ENCODE measurements at regions not wholly inside any gene's neighbourhood (a gene's known extent, or its start where the extent isn't known, plus 50 kb on each side); places are given as distances from the start of the nearest gene placed in this dataset.

DNA sequence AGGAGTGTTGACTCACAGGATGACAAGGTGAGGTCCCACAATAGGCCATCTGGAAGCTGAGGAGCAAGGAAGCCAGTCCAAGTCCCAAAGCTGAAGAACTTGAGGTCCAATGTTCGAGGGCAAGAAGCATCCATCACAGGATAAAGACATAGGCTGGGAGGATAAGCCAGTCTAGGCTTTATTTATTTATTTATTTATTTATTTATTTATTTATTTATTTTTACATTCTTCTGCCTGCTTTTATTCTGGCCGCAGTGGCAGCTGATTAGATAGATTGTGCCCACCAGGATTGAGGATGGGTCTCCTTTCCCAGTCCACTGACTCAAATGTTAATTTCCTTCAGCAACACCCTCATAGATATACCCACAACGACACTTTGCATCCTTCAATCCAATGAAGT, 472.2 kb upstream of the DPPA4 start:
- no peak for ATAC-seq
- H3K9me3 ChIP-seq, result no peaks in the 10 kb centered on the region
- H3K4me3 ChIP-seq, result no peak overlapping the region
- peaks cover 4% of the 10 kb centered on the region for H3K4me1 ChIP-seq
- TF ChIP-seq CTCF (IDR thresholded peaks at IDR 0.05), result no peak
- no peaks in the 10 kb centered on the region for H3K36me3 ChIP-seq
- intact Hi-C loops (cut with DNase I), result no loop called here
- H3K27me3 ChIP-seq, result no peaks in the 10 kb centered on the region
- H3K27ac ChIP-seq, result no peak overlapping the region
- DNase-seq, result no peak

- H3K4me1 ChIP-seq, result no peaks in the 10 kb centered on the region
- DNase-seq (no peak), ATAC-seq (no peak)
- no peaks in the 10 kb centered on the region for H3K36me3 ChIP-seq
- intact Hi-C loops (cut with DNase I), result no loop called here
- no peak overlapping the region for H3K27ac ChIP-seq
- no peaks in the 10 kb centered on the region for H3K9me3 ChIP-seq
- no peak for TF ChIP-seq CTCF (IDR thresholded peaks at IDR 0.05)
- no peak overlapping the region for H3K4me3 ChIP-seq
- no peaks in the 10 kb centered on the region for H3K27me3 ChIP-seq
Observed at GRCh38 chr3:109818081-109818480, 480.7 kb upstream of the DPPA4 start.

GRCh38 chr3:109819734-109820133, 482.4 kb upstream of the DPPA4 start:
- Histone ChIP-seq H3K9me3 (no peaks in the 10 kb centered on the region), H3K36me3 (no peaks in the 10 kb centered on the region), H3K27me3 (no peaks in the 10 kb centered on the region), H3K27ac (no peak overlapping the region), H3K4me3 (no peak overlapping the region), H3K4me1 (no peaks in the 10 kb centered on the region)
- ATAC-seq, result no peak
- no peak for TF ChIP-seq CTCF (IDR thresholded peaks at IDR 0.05)
- intact Hi-C loops (cut with DNase I), result no loop called here
- no peak for DNase-seq

- ATAC-seq, result no peak
- no peak for DNase-seq
- no peak overlapping the region for H3K27ac ChIP-seq
- no peaks in the 10 kb centered on the region for H3K9me3 ChIP-seq
- H3K36me3 ChIP-seq, result no peaks in the 10 kb centered on the region
- TF ChIP-seq CTCF (IDR thresholded peaks at IDR 0.05), result no peak
- intact Hi-C loops (cut with DNase I), result no loop called here
- no peaks in the 10 kb centered on the region for H3K27me3 ChIP-seq
- no peak overlapping the region for H3K4me3 ChIP-seq
- no peaks in the 10 kb centered on the region for H3K4me1 ChIP-seq
Observed at GRCh38 chr3:109825971-109826810, 488.8 kb upstream of the DPPA4 start.

- ATAC-seq, result no peak
- intact Hi-C loops (cut with DNase I), result no loop called here
- Histone ChIP-seq H3K27ac (no peak overlapping the region), H3K9me3 (no peaks in the 10 kb centered on the region), H3K4me3 (no peak overlapping the region), H3K36me3 (no peaks in the 10 kb centered on the region), H3K4me1 (no peaks in the 10 kb centered on the region), H3K27me3 (no peaks in the 10 kb centered on the region)
- no peak for TF ChIP-seq CTCF (IDR thresholded peaks at IDR 0.05)
- no peak for DNase-seq
Observed at GRCh38 chr3:109831403-109831802, 494.1 kb upstream of the DPPA4 start.

Measured in upper lobe of right lung (tissue), 1 donor.